Body of pancreas (tissue), 4 donors: ENCODE measurements at regions not wholly inside any gene's neighbourhood (a gene's known extent, or its start where the extent isn't known, plus 50 kb on each side); places are given as distances from the start of the nearest gene placed in this dataset.

Experiments used
- ATAC-seq: fragments of 150-250 bp; one replicate; pipeline ENCODE4 v1.9.1; 2016
- DNase-seq, 4 donors: peaks; one replicate each; pipeline ENCODE4 v3.0.0-alpha.2; 2019
- H3K27ac ChIP-seq, 4 donors: fragments of 200-600 bp; sonication (generic); 1 replicate in 3 of 4; 2 replicates in 1 of 4; pipeline versions ENCODE4 v1.5.1 to v1.6.1; 2016 to 2019; ENCODE audit warnings: mild to moderate bottlenecking in 1 of 4, mixed read lengths in 1 of 4, moderate library complexity in 1 of 4
- H3K27me3 ChIP-seq, 2 donors: fragments of 200-600 bp; sonication (generic); one replicate each; pipeline ENCODE4 v1.6.0; 2016; ENCODE audit warnings: mild to moderate bottlenecking in 1 of 2
- H3K36me3 ChIP-seq, 2 donors: fragments of 200-600 bp; sonication (generic); replicated peaks in 1 of 2; 2 replicates each; pipeline ENCODE4 v1.5.1; 2016; ENCODE audit warnings: low read depth in 2 of 2; ENCODE audit not compliant: insufficient read depth in 1 of 2
- H3K4me1 ChIP-seq: fragments of 200-600 bp; sonication (generic); one replicate; pipeline ENCODE4 v1.6.0; 2016
- H3K4me3 ChIP-seq, 2 donors: fragments of 200-600 bp; sonication (generic); 1 replicate in 1 of 2; 2 replicates in 1 of 2; pipeline ENCODE4 v1.5.1; 2016 to 2019
- H3K9me3 ChIP-seq, 3 donors: fragments of 200-600 bp; sonication (generic); 1 replicate in 2 of 3; 2 replicates in 1 of 3; pipeline ENCODE4 v1.5.1; 2016
- POLR2A ChIP-seq, 3 donors: fragments of 450-650 bp; IDR thresholded peaks; one replicate each; pipeline ENCODE4 v1.6.1; 2016; ENCODE audit warnings: antibody characterized with exemption in 3 of 3, mild to moderate bottlenecking in 2 of 3
- WGBS, 2 donors: methylation state at CpG; one replicate each; pipeline ENCODE4 v1.1.5; 2017; 5-methylcytosine and 5-hydroxymethylcytosine counted together
- intact Hi-C: fragments of 100-400 bp; cut with DNase I; formaldehyde crosslinking; loops from one replicate; pipeline ENCODE4 v1.15.1; 2023
- TF ChIP-seq, protein P1 (sequence below), 7 experiments: fragments of 450-650 bp in 4 of 7; fragments of 200-600 bp in 3 of 7; sonication (generic) in 3 of 7; IDR thresholded peaks; one replicate each; pipeline ENCODE4 v1.5.1; 2016 to 2019; ENCODE audit warnings: antibody characterized with exemption in 7 of 7

- WGBS, 2 donors = 44 to 49% methylated on average over 3 of the region's 3 CpGs
These were observed 207.9 kb upstream of the COL8A1 start for GRCh38 chr3:99430348-99431134.

GRCh38 chr3:99429502-99429901 is 208.9 kb upstream of the COL8A1 start:
- 72 to 76% methylated on average over 2 of the region's 2 CpGs for WGBS, 2 donors
- Histone ChIP-seq H3K27ac (no peak overlapping the region), H3K4me3 (no peak overlapping the region), H3K4me1 (no peaks in the 10 kb centered on the region), H3K9me3 (no peaks in the 10 kb centered on the region), H3K36me3 (no peaks in the 10 kb centered on the region), H3K27me3 (no peaks in the 10 kb centered on the region)
- TF ChIP-seq POLR2A (IDR thresholded peaks at IDR 0.05) = no peak
- intact Hi-C loops = no loop called here
- DNase-seq (no peak), ATAC-seq (no peak)

More at GRCh38 chr3:99430348-99431134, 207.9 kb upstream of the COL8A1 start:
- intact Hi-C loops = no loop called here
- Histone ChIP-seq H3K4me1 (no peaks in the 10 kb centered on the region), H3K27ac (no peak overlapping the region), H3K36me3 (no peaks in the 10 kb centered on the region), H3K9me3 (no peaks in the 10 kb centered on the region), H3K27me3 (no peaks in the 10 kb centered on the region), H3K4me3 (no peak overlapping the region)
- ATAC-seq = no peak
- DNase-seq = no peak
- TF ChIP-seq, protein P1, sequence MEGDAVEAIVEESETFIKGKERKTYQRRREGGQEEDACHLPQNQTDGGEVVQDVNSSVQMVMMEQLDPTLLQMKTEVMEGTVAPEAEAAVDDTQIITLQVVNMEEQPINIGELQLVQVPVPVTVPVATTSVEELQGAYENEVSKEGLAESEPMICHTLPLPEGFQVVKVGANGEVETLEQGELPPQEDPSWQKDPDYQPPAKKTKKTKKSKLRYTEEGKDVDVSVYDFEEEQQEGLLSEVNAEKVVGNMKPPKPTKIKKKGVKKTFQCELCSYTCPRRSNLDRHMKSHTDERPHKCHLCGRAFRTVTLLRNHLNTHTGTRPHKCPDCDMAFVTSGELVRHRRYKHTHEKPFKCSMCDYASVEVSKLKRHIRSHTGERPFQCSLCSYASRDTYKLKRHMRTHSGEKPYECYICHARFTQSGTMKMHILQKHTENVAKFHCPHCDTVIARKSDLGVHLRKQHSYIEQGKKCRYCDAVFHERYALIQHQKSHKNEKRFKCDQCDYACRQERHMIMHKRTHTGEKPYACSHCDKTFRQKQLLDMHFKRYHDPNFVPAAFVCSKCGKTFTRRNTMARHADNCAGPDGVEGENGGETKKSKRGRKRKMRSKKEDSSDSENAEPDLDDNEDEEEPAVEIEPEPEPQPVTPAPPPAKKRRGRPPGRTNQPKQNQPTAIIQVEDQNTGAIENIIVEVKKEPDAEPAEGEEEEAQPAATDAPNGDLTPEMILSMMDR (IDR thresholded peaks at IDR 0.05) = no peak
- TF ChIP-seq POLR2A (IDR thresholded peaks at IDR 0.05) = no peak

- Histone ChIP-seq H3K36me3 (no peaks in the 10 kb centered on the region), H3K4me3 (no peak overlapping the region), H3K27me3 (no peaks in the 10 kb centered on the region), H3K9me3 (no peaks in the 10 kb centered on the region), H3K27ac (no peak overlapping the region), H3K4me1 (no peaks in the 10 kb centered on the region)
- 34 to 50% methylated on average over 2 of the region's 2 CpGs for WGBS, 2 donors
- intact Hi-C loops = no loop called here
- ATAC-seq (no peak), DNase-seq (no peak)
- TF ChIP-seq, protein P1 (IDR thresholded peaks at IDR 0.05) = no peak
- TF ChIP-seq POLR2A (IDR thresholded peaks at IDR 0.05) = no peak
These were observed 212.5 kb upstream of the COL8A1 start for GRCh38 chr3:99425930-99426329.

DNA sequence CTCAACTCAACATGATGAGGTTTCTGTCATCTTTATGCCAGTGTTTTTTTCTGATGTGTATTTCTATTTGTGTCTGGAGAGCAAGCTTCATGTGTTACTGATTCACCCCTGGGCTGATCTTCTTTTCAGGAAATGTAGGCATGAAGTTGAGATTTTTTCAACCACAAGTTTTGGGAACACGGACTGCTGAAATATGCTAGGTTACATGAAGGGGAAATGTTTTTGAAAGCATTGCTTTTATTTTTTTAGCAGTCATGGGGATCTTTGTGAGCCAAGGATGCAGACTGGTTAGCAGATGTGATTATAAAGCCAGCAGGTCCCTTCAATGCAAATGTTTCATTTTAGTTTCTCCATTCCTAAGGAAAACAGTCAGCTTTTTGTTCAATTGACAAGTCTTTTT is 219.3 kb upstream of the COL8A1 start:
- TF ChIP-seq, protein P1 (IDR thresholded peaks at IDR 0.05) = no peak
- no peak for TF ChIP-seq POLR2A (IDR thresholded peaks at IDR 0.05)
- Histone ChIP-seq H3K27me3 (no peaks in the 10 kb centered on the region), H3K4me3 (no peak overlapping the region), H3K4me1 (no peaks in the 10 kb centered on the region), H3K9me3 (no peaks in the 10 kb centered on the region), H3K36me3 (no peaks in the 10 kb centered on the region), H3K27ac (no peak overlapping the region)
- no peak for DNase-seq
- intact Hi-C loops = no loop called here
- no peak for ATAC-seq
- WGBS, 2 donors = 32 to 38% methylated on average over 1 of the region's 1 CpG

DNA sequence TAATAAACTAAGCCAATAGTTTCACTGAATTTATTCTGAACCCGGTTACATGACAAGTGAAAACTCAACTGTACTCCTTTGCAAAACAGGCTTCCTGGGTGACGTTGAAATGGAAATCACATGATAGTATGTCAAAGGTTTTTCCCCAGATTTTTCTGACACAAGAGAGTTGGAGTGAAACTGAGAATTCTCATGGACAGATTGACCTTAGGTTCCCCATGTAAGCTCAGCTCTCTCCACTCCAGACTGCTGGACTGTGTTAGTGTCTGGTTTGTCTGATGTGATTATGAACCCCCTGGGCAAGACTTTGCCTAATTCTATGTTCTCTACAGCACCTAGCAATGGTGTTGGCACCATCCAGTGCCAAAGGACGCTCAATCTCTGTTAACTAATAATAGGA is 219.7 kb upstream of the COL8A1 start:
- Histone ChIP-seq H3K27ac (no peak overlapping the region), H3K4me3 (no peak overlapping the region), H3K27me3 (no peaks in the 10 kb centered on the region), H3K9me3 (no peaks in the 10 kb centered on the region), H3K36me3 (no peaks in the 10 kb centered on the region), H3K4me1 (no peaks in the 10 kb centered on the region)
- WGBS, 2 donors = 37 to 45% methylated on average over 3 of the region's 3 CpGs
- intact Hi-C loops = no loop called here
- DNase-seq (no peak), ATAC-seq (no peak)
- no peak for TF ChIP-seq POLR2A (IDR thresholded peaks at IDR 0.05)
- TF ChIP-seq, protein P1 (IDR thresholded peaks at IDR 0.05) = no peak
